SK-N-SH (cell line): ENCODE measurements at regions not wholly inside any gene's neighbourhood (a gene's known extent, or its start where the extent isn't known, plus 50 kb on each side); places are given as distances from the start of the nearest gene placed in this dataset.

Experiments used
- CTCF ChIA-PET: fragments of 300-600, 350-600 bp; formaldehyde crosslinking; extraction: SDS; loops from one replicate; lab custom pipeline; 2021; lab: Yijun Ruan, JAX
- POLR2A ChIA-PET: fragments of 350-600 bp; sonication (Branson Sonifier 250); formaldehyde crosslinking; extraction: SDS; loops from one replicate; lab custom pipeline; 2020; ENCODE audit warnings: antibody characterized with exemption, inconsistent platforms; lab: Yijun Ruan, JAX
- DNase-seq: peaks from one replicate; pipeline ENCODE4 v3.0.0; 2012
- H2AFZ ChIP-seq: fragments of 200-600 bp; sonication (generic); 2 replicates; pipeline ENCODE4 v1.8.1; 2016; ENCODE audit warnings: antibody characterized with exemption, mild to moderate bottlenecking, low read depth
- H3F3A ChIP-seq: fragments of 200-600 bp; sonication (generic); replicated peaks from 2 replicates; pipeline ENCODE3; 2016; ENCODE audit warnings: antibody characterized with exemption, mild to moderate bottlenecking; ENCODE audit not compliant: insufficient read depth
- H3K27ac ChIP-seq, 2 experiments: fragments of 200-500 bp in 1 of 2; fragments of 200-600 bp in 1 of 2; sonication (Bioruptor generic) in 1 of 2; sonication (generic), shearing (Covaris generic) in 1 of 2; 2 replicates each; pipeline versions ENCODE4 v1.5.1 to v1.6.1; 2014 to 2016; ENCODE audit warnings: low read depth in 2 of 2, inconsistent platforms in 1 of 2, low read length in 1 of 2, mild to moderate bottlenecking in 1 of 2, mixed read lengths in 1 of 2
- H3K27me3 ChIP-seq: fragments of 200-600 bp; sonication (generic), shearing (Covaris generic); 2 replicates; pipeline ENCODE4 v1.6.1; 2016; ENCODE audit warnings: mixed run types; ENCODE audit not compliant: insufficient read depth
- H3K36me3 ChIP-seq, 2 experiments: fragments of 200-500 bp in 1 of 2; fragments of 200-600 bp in 1 of 2; sonication (Bioruptor generic) in 1 of 2; sonication (generic) in 1 of 2; replicated peaks in 1 of 2; 2 replicates each; pipeline versions ENCODE3 to v1.5.1; 2014 to 2016; ENCODE audit warnings: low read length in 1 of 2, mild to moderate bottlenecking in 1 of 2; ENCODE audit not compliant: insufficient read depth in 2 of 2, control insufficient read depth in 1 of 2
- H3K4me1 ChIP-seq, 2 experiments: fragments of 200-500 bp in 1 of 2; fragments of 200-600 bp in 1 of 2; sonication (Bioruptor generic) in 1 of 2; sonication (generic), shearing (Covaris generic) in 1 of 2; 2 replicates each; pipeline versions ENCODE4 v1.5.1 to v1.6.1; 2014 to 2016; ENCODE audit warnings: low read depth in 1 of 2, low read length in 1 of 2, mixed run types in 1 of 2; ENCODE audit not compliant: insufficient read depth in 2 of 2, control insufficient read depth in 1 of 2
- H3K4me2 ChIP-seq: fragments of 200-600 bp; sonication (generic), shearing (Covaris generic); 2 replicates; pipeline ENCODE4 v1.6.1; 2017; ENCODE audit warnings: mixed run types
- H3K4me3 ChIP-seq, 2 experiments: fragments of 200-500 bp in 1 of 2; fragments of 200-600 bp in 1 of 2; sonication (Bioruptor generic) in 1 of 2; sonication (generic), shearing (Covaris generic) in 1 of 2; 2 replicates each; pipeline versions ENCODE4 v1.5.1 to v1.8.1; 2014 to 2016; ENCODE audit warnings: low read depth in 2 of 2, inconsistent platforms in 1 of 2, low read length in 1 of 2, mild to moderate bottlenecking in 1 of 2, mixed read lengths in 1 of 2, moderate library complexity in 1 of 2
- H3K79me2 ChIP-seq: fragments of 200-600 bp; sonication (generic); 2 replicates; pipeline ENCODE4 v1.8.1; 2017; ENCODE audit warnings: mild to moderate bottlenecking; ENCODE audit not compliant: insufficient read depth
- H3K9ac ChIP-seq: fragments of 200-600 bp; sonication (generic); 2 replicates; pipeline ENCODE4 v1.6.1; 2017; ENCODE audit warnings: mixed run types
- H3K9me2 ChIP-seq: fragments of 200-600 bp; sonication (generic); 2 replicates; pipeline ENCODE4 v1.6.1; 2017; ENCODE audit warnings: mixed run types
- H3K9me3 ChIP-seq: fragments of 200-600 bp; sonication (generic); 2 replicates; pipeline ENCODE4 v1.6.1; 2017; ENCODE audit warnings: mixed run types, mild to moderate bottlenecking, moderate library complexity
- H4K20me1 ChIP-seq: fragments of 200-600 bp; sonication (generic); 2 replicates; pipeline ENCODE4 v1.6.1; 2017; ENCODE audit warnings: mild to moderate bottlenecking, mixed run types; ENCODE audit not compliant: insufficient read depth
- CHD2 ChIP-seq: fragments of 150-350 bp; IDR thresholded peaks from 2 replicates; pipeline ENCODE4 v1.6.1; 2018; ENCODE audit warnings: low read length; ENCODE audit not compliant: partially characterized antibody
- EP300 ChIP-seq, 2 experiments: IDR thresholded peaks; 2 replicates each; pipeline versions ENCODE4 v1.4.0 to v1.6.1; 2012; ENCODE audit warnings: borderline replicate concordance in 1 of 2, low read depth in 1 of 2, low read length in 1 of 2
- EZH2phosphoT487 ChIP-seq: fragments of 200-600 bp; sonication (generic); IDR thresholded peaks from 2 replicates; pipeline ENCODE4 v1.6.1; 2017; ENCODE audit warnings: low read depth, mixed run types, mild to moderate bottlenecking, antibody characterized with exemption, moderate library complexity, borderline replicate concordance
- NFIC ChIP-seq: IDR thresholded peaks from 2 replicates; pipeline ENCODE4 v1.4.0; 2012; ENCODE audit warnings: borderline replicate concordance
- NRF1 ChIP-seq: IDR thresholded peaks from 2 replicates; pipeline ENCODE4 v1.6.1; 2012; ENCODE audit warnings: low read depth, mild to moderate bottlenecking, low read length
- PBX3 ChIP-seq: IDR thresholded peaks from 2 replicates; pipeline ENCODE4; 2012
- SIN3A ChIP-seq: IDR thresholded peaks from 2 replicates; pipeline ENCODE4 v1.6.1; 2012; ENCODE audit warnings: low read depth, mild to moderate bottlenecking, low read length, moderate library complexity, borderline replicate concordance
- WGBS: methylation state at CpG from one replicate; pipeline ENCODE4 v1.1.6; 2017; ENCODE audit warnings: low lambda C conversion rate; 5-methylcytosine and 5-hydroxymethylcytosine counted together

GRCh38 chr1:29519788-29520110 lies 283.4 kb downstream of the PTPRU start:
- no peaks in the 10 kb centered on the region for H3K79me2 ChIP-seq
- no peaks in the 10 kb centered on the region for H3K36me3 ChIP-seq
- WGBS = 20% methylated on average over 2 of the region's 8 CpGs
- ChIA-PET POLR2A (no interaction called here), CTCF (interaction anchor here (0.7 kb wide), 1 partner anchor 45 kb away, joined by 4 read pairs; no protein-coding TSS in a partner anchor)
- H3K4me3 ChIP-seq = no peak overlapping the region
- no peaks in the 10 kb centered on the region for H3K9me2 ChIP-seq
- H4K20me1 ChIP-seq = no peaks in the 10 kb centered on the region
- H3K9me3 ChIP-seq = no peaks in the 10 kb centered on the region
- H3K4me2 ChIP-seq = no peak overlapping the region
- DNase-seq = no peak
- no peaks in the 10 kb centered on the region for H3K27me3 ChIP-seq
- no peak for TF ChIP-seq CHD2
- no peak for TF ChIP-seq NRF1
- no peak for TF ChIP-seq PBX3
- TF ChIP-seq SIN3A = no peak
- no peak overlapping the region for H3K9ac ChIP-seq
- no peak overlapping the region for H2AFZ ChIP-seq
- peaks cover 0 to 39% of the 10 kb centered on the region in 2 experiments; a peak in 2 of 4 replicates for H3K4me1 ChIP-seq
- H3K27ac ChIP-seq = no peak overlapping the region
- no peaks in the 10 kb centered on the region for H3F3A ChIP-seq

DNA sequence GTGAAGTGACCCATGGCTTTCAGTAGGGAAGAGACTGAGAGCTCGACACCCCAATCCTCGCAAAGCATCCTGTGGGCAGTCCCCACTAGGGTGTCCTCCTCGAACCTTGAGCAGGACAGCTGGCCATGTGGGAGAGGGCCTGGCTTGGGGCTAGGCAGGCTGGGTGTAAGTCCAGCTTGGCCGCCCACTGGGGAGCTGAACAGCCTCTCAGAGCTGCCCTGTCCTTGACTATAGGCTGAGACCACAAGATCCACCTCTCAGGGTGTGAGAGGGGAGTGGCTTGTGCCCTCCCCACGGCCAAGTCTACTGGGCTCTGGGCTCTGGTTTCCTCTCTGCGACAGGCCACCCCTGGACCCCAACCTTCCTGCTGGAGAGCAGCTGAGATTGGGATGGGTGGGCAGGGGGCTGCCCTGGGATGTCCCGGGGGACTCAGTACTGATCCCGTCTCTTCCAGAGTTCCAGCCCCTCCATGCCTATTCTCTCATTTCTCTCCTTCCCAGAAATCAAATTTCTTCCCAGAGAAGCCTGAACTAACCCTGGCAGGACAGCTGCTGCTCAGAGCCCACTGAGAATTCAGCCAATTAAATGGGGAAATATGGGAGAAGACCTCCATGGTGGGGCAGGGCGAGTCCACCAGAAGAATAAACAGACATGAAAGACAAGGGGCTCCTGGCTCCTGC lies 282.9 kb downstream of the PTPRU start:
- H3K9me3 ChIP-seq = no peaks in the 10 kb centered on the region
- POLR2A ChIA-PET = no interaction called here
- H3K4me2 ChIP-seq = no peak overlapping the region
- H3K9ac ChIP-seq = no peak overlapping the region
- WGBS = 19% methylated on average over 6 of the region's 9 CpGs
- no peaks in the 10 kb centered on the region for H3K9me2 ChIP-seq
- H3K79me2 ChIP-seq = no peaks in the 10 kb centered on the region
- no peak overlapping the region for H2AFZ ChIP-seq
- H3K36me3 ChIP-seq = no peaks in the 10 kb centered on the region
- H3K27ac ChIP-seq = no peak overlapping the region
- no peaks in the 10 kb centered on the region for H4K20me1 ChIP-seq
- no peaks in the 10 kb centered on the region for H3K27me3 ChIP-seq
- no peak overlapping the region for H3K4me3 ChIP-seq
- no peak for DNase-seq
- no peak for TF ChIP-seq NFIC
- CTCF ChIA-PET = interaction anchor here (0.7 kb wide), 1 partner anchor 45 kb away, joined by 4 read pairs; no protein-coding TSS in a partner anchor
- peaks cover 0 to 44% of the 10 kb centered on the region in 2 experiments; a peak in 2 of 4 replicates for H3K4me1 ChIP-seq
- no peaks in the 10 kb centered on the region for H3F3A ChIP-seq

DNA sequence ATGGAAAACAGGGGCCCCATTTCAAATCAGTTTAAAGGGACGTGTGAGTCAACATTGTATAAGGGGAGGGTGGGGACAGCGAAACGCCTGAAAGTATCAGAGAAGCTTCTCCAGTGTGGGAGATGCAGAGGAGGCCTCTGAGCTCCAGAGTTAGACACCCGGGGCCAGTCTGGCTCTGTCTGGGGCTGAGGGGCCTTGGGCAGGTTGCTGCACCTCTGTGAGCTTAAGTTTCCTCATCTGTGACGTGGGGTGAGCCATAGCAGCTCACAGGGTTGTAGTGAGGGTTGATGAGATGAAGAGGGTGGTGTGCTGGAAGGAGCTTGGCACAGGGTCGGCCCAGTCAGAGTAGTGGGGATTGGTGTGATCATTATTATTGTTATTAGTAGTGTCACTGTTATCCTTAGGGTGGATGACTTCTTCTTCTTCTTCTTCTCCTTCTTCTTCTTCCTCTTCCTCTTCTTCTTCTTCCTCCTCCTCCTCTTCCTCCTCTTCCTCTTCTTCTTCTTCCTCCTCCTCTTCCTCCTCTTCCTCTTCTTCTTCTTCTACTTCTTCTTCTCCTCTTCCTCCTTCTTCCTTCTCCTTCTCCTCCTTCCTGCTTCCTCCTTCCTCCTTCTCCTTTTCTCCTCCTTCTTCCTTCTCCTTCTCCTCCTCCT lies 282.0 kb downstream of the PTPRU start:
- no peaks in the 10 kb centered on the region for H3K79me2 ChIP-seq
- ChIA-PET CTCF (no interaction called here), POLR2A (no interaction called here)
- no peaks in the 10 kb centered on the region for H3K9me2 ChIP-seq
- no peak overlapping the region for H2AFZ ChIP-seq
- H3K4me3 ChIP-seq = no peak overlapping the region
- H3K27ac ChIP-seq = no peak overlapping the region
- H4K20me1 ChIP-seq = no peaks in the 10 kb centered on the region
- H3F3A ChIP-seq = no peaks in the 10 kb centered on the region
- H3K27me3 ChIP-seq = no peaks in the 10 kb centered on the region
- H3K9me3 ChIP-seq = no peaks in the 10 kb centered on the region
- DNase-seq = no peak
- no peak overlapping the region for H3K9ac ChIP-seq
- peaks cover 0 to 47% of the 10 kb centered on the region in 2 experiments; a peak in 2 of 4 replicates for H3K4me1 ChIP-seq
- 26% methylated on average over 5 of the region's 6 CpGs for WGBS
- no peaks in the 10 kb centered on the region for H3K36me3 ChIP-seq
- H3K4me2 ChIP-seq = no peak overlapping the region
- no peak for TF ChIP-seq EP300 (IDR thresholded peaks at IDR 0.05; ENCODE audit: borderline replicate concordance in 1 of 2, low read depth in 1 of 2, low read length in 1 of 2)
- TF ChIP-seq EZH2phosphoT487 = no peak
